Upper lobe of left lung (tissue), 6 donors: ENCODE measurements at regions not wholly inside any gene's neighbourhood (a gene's known extent, or its start where the extent isn't known, plus 50 kb on each side); places are given as distances from the start of the nearest gene placed in this dataset.

Experiments used
- ATAC-seq, 2 donors: fragments of 200-7000 bp; cut with Tn5 transposase; one replicate each; pipeline ENCODE4 v1.9.1; 2022; ENCODE audit warnings: mild to moderate bottlenecking in 2 of 2, moderate library complexity in 2 of 2; ENCODE audit not compliant: low FRiP score in 2 of 2
- DNase-seq, 2 donors: peaks; one replicate each; pipeline ENCODE4 v3.0.0-alpha.2; 2019 to 2020
- H3K27ac ChIP-seq, 4 donors: fragments of 200-600 bp; sonication (generic); one replicate each; pipeline ENCODE4 v1.5.1; 2016 to 2019
- H3K27me3 ChIP-seq, 4 donors: fragments of 200-600 bp; sonication (generic); one replicate each; pipeline ENCODE4 v1.5.1; 2017 to 2019
- H3K36me3 ChIP-seq, 4 donors: fragments of 200-600 bp; sonication (generic); one replicate each; pipeline ENCODE4 v1.5.1; 2016 to 2019
- H3K4me1 ChIP-seq, 4 donors: fragments of 200-600 bp; sonication (generic); one replicate each; pipeline ENCODE4 v1.5.1; 2018 to 2019
- H3K4me3 ChIP-seq, 4 donors: fragments of 200-600 bp; sonication (generic); one replicate each; pipeline ENCODE4 v1.5.1; 2017 to 2019; ENCODE audit warnings: mild to moderate bottlenecking in 2 of 4, moderate library complexity in 1 of 4
- H3K9me3 ChIP-seq, 4 donors: fragments of 200-600 bp; sonication (generic); one replicate each; pipeline ENCODE4 v1.5.1; 2018 to 2019
- CTCF ChIP-seq, 6 experiments: fragments of 450-650 bp in 4 of 6; fragments of 200-600 bp in 2 of 6; sonication (generic) in 2 of 6; IDR thresholded peaks; one replicate each; pipeline ENCODE4 v1.5.1; 2016 to 2019; ENCODE audit warnings: antibody characterized with exemption in 6 of 6
- EP300 ChIP-seq, 4 donors: sonication (generic); formaldehyde crosslinking; IDR thresholded peaks; one replicate each; pipeline ENCODE4 v1.5.1; 2017; ENCODE audit warnings: antibody characterized with exemption in 4 of 4, control low read depth in 2 of 4
- POLR2A ChIP-seq, 4 donors: fragments of 450-650 bp; IDR thresholded peaks; one replicate each; pipeline ENCODE4 v1.5.1; 2016 to 2017; ENCODE audit warnings: antibody characterized with exemption in 4 of 4, mild to moderate bottlenecking in 2 of 4
- POLR2AphosphoS5 ChIP-seq, 2 donors: sonication (generic); formaldehyde crosslinking; IDR thresholded peaks; one replicate each; pipeline ENCODE4 v1.5.1; 2017; ENCODE audit warnings: antibody characterized with exemption in 2 of 2
- WGBS, 2 donors: methylation state at CpG; one replicate each; pipeline ENCODE4 v1.1.5; 2017 to 2018; 5-methylcytosine and 5-hydroxymethylcytosine counted together
- donor health status: DM: no; HTN: no; CAD: no; lungs with moderate emphysema.
- donor health status: DM: no; HTN: yes; CAD: no; lungs with severe emphysema.

DNA sequence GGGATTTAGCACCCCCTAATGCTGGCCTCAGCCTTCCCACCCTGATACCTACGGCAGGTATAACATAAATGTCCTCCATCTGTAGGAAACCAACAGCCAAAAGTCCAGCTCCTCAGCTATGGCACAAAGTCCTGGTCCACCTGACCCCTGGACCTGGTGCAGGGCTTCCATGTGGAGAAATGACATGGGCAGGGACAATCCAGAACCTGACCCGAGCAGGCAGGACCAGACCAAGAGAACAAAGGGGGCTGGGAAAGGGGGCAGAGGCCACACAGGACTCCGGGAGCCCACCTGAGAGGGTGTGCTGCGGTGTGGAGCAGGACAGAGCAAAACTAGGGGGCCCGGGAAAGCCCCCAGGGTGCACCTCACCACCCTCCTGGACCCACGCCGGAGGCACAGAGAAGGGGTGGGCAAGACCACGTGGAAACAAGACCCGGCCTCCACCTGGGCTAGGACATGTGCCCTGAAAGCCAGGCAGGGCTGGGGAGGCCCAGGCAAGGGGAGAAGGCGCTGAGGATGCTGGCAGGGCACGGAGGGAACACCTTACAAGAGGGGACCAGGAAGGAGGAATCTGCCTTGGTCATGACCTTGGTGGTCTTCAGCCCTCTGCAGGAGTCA lies 368.9 kb downstream of the SHANK2 start:
- no peaks in the 10 kb centered on the region for H3K36me3 ChIP-seq
- H3K9me3 ChIP-seq, result no peaks in the 10 kb centered on the region
- WGBS, 2 donors, result 77 to 88% methylated on average over 6 to 11 of the region's 11 CpGs
- no peak overlapping the region for H3K27ac ChIP-seq
- ATAC-seq, result no peak
- no peak for TF ChIP-seq EP300 (IDR thresholded peaks at IDR 0.05)
- TF ChIP-seq POLR2AphosphoS5 (IDR thresholded peaks at IDR 0.05), result no peak
- TF ChIP-seq POLR2A (IDR thresholded peaks at IDR 0.05), result no peak
- no peak for TF ChIP-seq CTCF (IDR thresholded peaks at IDR 0.05)
- no peak overlapping the region for H3K4me3 ChIP-seq
- no peaks in the 10 kb centered on the region for H3K4me1 ChIP-seq
- DNase-seq, result no peak
- peaks cover 0 to 2% (median 0%) of the 10 kb centered on the region in 4 donors for H3K27me3 ChIP-seq

DNA sequence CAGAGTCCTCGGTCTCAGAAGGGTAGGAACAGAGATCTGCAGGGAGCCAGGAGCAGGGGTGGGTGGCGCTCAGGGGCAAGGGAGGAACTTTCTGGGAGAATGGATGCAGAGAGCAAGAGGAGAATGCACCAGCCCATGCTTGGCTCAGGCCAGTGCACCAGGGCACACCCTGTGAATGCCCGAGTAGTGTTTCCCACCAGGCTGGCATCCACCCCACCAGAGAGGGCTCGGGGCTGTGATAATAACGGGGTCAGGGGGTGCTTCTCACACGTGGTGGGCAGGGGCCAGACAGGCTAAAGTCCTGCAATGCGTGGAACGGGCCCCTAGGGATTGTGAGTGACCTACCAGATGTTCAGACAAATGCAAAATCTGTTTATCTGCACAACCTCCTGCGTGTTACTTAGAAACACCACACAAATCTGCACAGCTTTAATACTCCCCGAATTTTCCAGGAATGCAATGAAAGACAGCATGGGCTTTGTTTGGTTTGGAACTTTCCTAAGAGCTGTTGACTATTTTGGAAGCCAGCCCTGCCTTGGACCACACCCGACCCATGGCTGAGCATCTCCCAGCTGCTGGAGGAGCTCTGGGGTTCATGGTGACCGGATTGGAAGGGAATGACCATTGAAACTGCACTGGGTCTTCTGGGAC lies 368.3 kb downstream of the SHANK2 start:
- H3K4me3 ChIP-seq, result no peak overlapping the region
- WGBS, 2 donors, result 73 to 77% methylated on average over 6 to 12 of the region's 12 CpGs
- no peaks in the 10 kb centered on the region for H3K36me3 ChIP-seq
- DNase-seq (no peak), ATAC-seq (no peak)
- TF ChIP-seq POLR2AphosphoS5 (IDR thresholded peaks at IDR 0.05), result no peak
- no peak for TF ChIP-seq CTCF (IDR thresholded peaks at IDR 0.05)
- TF ChIP-seq POLR2A (IDR thresholded peaks at IDR 0.05), result no peak
- no peak for TF ChIP-seq EP300 (IDR thresholded peaks at IDR 0.05)
- H3K4me1 ChIP-seq, result no peaks in the 10 kb centered on the region
- H3K9me3 ChIP-seq, result no peaks in the 10 kb centered on the region
- H3K27me3 ChIP-seq, result peaks cover 0 to 2% (median 0%) of the 10 kb centered on the region in 4 donors
- no peak overlapping the region for H3K27ac ChIP-seq

- TF ChIP-seq POLR2A (IDR thresholded peaks at IDR 0.05), result no peak
- TF ChIP-seq CTCF (IDR thresholded peaks at IDR 0.05), result no peak
- TF ChIP-seq POLR2AphosphoS5 (IDR thresholded peaks at IDR 0.05), result no peak
- TF ChIP-seq EP300 (IDR thresholded peaks at IDR 0.05), result no peak
- WGBS, 2 donors, result 81 to 88% methylated on average over 32 to 42 of the region's 42 CpGs
- no peaks in the 10 kb centered on the region for H3K36me3 ChIP-seq
- no peaks in the 10 kb centered on the region for H3K4me1 ChIP-seq
- H3K4me3 ChIP-seq, result no peak overlapping the region
- DNase-seq (no peak), ATAC-seq (no peak)
- H3K27me3 ChIP-seq, result peaks cover 0 to under 1% (median 0%) of the 10 kb centered on the region in 4 donors
- H3K27ac ChIP-seq, result no peak overlapping the region
- no peaks in the 10 kb centered on the region for H3K9me3 ChIP-seq
These were observed 366.8 kb downstream of the SHANK2 start for GRCh38 chr11:70885281-70886231.

DNA sequence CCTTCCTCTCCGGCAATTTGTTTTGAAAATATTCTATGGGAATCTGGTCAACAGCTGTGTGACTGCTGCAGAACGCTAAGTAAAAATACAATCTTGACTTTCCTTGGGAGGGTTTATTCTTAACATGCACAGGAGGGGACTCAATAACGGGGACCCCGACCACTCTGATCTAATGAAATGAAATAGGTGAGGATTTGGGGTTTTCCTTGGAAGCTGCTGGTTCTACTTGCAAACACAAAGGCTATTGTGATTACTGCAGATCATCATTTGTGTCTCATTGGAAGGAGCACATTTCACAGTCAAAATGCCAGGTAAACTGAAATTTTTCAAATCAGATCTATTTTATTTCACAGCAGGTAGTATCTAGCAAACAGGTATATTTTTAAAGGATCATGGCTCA lies 366.1 kb downstream of the SHANK2 start:
- TF ChIP-seq EP300 (IDR thresholded peaks at IDR 0.05), result no peak
- no peak for TF ChIP-seq POLR2A (IDR thresholded peaks at IDR 0.05)
- no peak for TF ChIP-seq POLR2AphosphoS5 (IDR thresholded peaks at IDR 0.05)
- TF ChIP-seq CTCF (IDR thresholded peaks at IDR 0.05), result no peak
- Histone ChIP-seq H3K36me3 (no peaks in the 10 kb centered on the region), H3K27me3 (no peaks in the 10 kb centered on the region), H3K4me1 (no peaks in the 10 kb centered on the region), H3K27ac (no peak overlapping the region), H3K9me3 (no peaks in the 10 kb centered on the region), H3K4me3 (no peak overlapping the region)
- ATAC-seq (no peak), DNase-seq (no peak)
- 62 to 88% methylated on average over 4 of the region's 4 CpGs for WGBS, 2 donors
